Upper lobe of left lung (tissue), 6 donors: ENCODE measurements at regions not wholly inside any gene's neighbourhood (a gene's known extent, or its start where the extent isn't known, plus 50 kb on each side); places are given as distances from the start of the nearest gene placed in this dataset.

Experiments
- ATAC-seq, 2 donors: fragments of 200-7000 bp; cut with Tn5 transposase; one replicate each; pipeline ENCODE4 v1.9.1; 2022; ENCODE audit warnings: mild to moderate bottlenecking in 2 of 2, moderate library complexity in 2 of 2; ENCODE audit not compliant: low FRiP score in 2 of 2
- DNase-seq, 2 donors: peaks; one replicate each; pipeline ENCODE4 v3.0.0-alpha.2; 2019 to 2020
- H3K27ac ChIP-seq, 4 donors: fragments of 200-600 bp; sonication (generic); one replicate each; pipeline ENCODE4 v1.5.1; 2016 to 2019
- H3K27me3 ChIP-seq, 4 donors: fragments of 200-600 bp; sonication (generic); one replicate each; pipeline ENCODE4 v1.5.1; 2017 to 2019
- H3K36me3 ChIP-seq, 4 donors: fragments of 200-600 bp; sonication (generic); one replicate each; pipeline ENCODE4 v1.5.1; 2016 to 2019
- H3K4me1 ChIP-seq, 4 donors: fragments of 200-600 bp; sonication (generic); one replicate each; pipeline ENCODE4 v1.5.1; 2018 to 2019
- H3K4me3 ChIP-seq, 4 donors: fragments of 200-600 bp; sonication (generic); one replicate each; pipeline ENCODE4 v1.5.1; 2017 to 2019; ENCODE audit warnings: mild to moderate bottlenecking in 2 of 4, moderate library complexity in 1 of 4
- H3K9me3 ChIP-seq, 4 donors: fragments of 200-600 bp; sonication (generic); one replicate each; pipeline ENCODE4 v1.5.1; 2018 to 2019
- EP300 ChIP-seq, 4 donors: sonication (generic); formaldehyde crosslinking; IDR thresholded peaks; one replicate each; pipeline ENCODE4 v1.5.1; 2017; ENCODE audit warnings: antibody characterized with exemption in 4 of 4, control low read depth in 2 of 4
- POLR2A ChIP-seq, 4 donors: fragments of 450-650 bp; IDR thresholded peaks; one replicate each; pipeline ENCODE4 v1.5.1; 2016 to 2017; ENCODE audit warnings: antibody characterized with exemption in 4 of 4, mild to moderate bottlenecking in 2 of 4
- POLR2AphosphoS5 ChIP-seq, 2 donors: sonication (generic); formaldehyde crosslinking; IDR thresholded peaks; one replicate each; pipeline ENCODE4 v1.5.1; 2017; ENCODE audit warnings: antibody characterized with exemption in 2 of 2
- WGBS, 2 donors: methylation state at CpG; one replicate each; pipeline ENCODE4 v1.1.5; 2017 to 2018; 5-methylcytosine and 5-hydroxymethylcytosine counted together
- TF ChIP-seq, protein P1 (sequence below), 6 experiments: fragments of 450-650 bp in 4 of 6; fragments of 200-600 bp in 2 of 6; sonication (generic) in 2 of 6; IDR thresholded peaks; one replicate each; pipeline ENCODE4 v1.5.1; 2016 to 2019; ENCODE audit warnings: antibody characterized with exemption in 6 of 6
- donor health status: DM: no; HTN: no; CAD: no; lungs with moderate emphysema.
- donor health status: DM: no; HTN: yes; CAD: no; lungs with severe emphysema.

DNA sequence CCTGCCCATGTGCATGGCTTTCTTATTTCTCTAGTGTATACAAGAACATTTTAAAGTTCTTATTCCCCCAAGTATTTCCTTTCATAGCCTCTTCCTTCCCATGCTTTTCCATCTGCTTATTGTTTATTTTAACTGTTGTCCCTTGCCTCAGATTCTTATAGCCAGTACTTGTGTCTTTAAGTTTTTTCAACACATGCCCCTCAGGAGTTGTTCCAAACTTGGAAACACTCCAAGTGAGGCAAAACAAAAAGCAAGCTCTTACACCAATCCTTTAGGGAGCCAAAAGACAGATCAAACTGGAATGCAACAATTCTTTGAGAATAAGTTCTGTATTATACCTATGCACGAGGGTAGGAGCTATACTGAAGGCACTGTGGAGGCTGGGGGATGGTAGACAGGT, 222.0 kb upstream of the STK26 start:
- 11 to 54% methylated on average over 1 of the region's 1 CpG for WGBS, 2 donors
- Histone ChIP-seq H3K36me3 (no peaks in the 10 kb centered on the region), H3K27ac (no peak overlapping the region), H3K4me3 (no peak overlapping the region), H3K4me1 (peaks cover 0 to 6% (median 1%) of the 10 kb centered on the region in 4 donors), H3K27me3 (no peaks in the 10 kb centered on the region), H3K9me3 (no peaks in the 10 kb centered on the region)
- no peak for ATAC-seq
- DNase-seq: no peak
- TF ChIP-seq POLR2AphosphoS5 (IDR thresholded peaks at IDR 0.05) (no peak), POLR2A (IDR thresholded peaks at IDR 0.05) (no peak)
- TF ChIP-seq, protein P1, sequence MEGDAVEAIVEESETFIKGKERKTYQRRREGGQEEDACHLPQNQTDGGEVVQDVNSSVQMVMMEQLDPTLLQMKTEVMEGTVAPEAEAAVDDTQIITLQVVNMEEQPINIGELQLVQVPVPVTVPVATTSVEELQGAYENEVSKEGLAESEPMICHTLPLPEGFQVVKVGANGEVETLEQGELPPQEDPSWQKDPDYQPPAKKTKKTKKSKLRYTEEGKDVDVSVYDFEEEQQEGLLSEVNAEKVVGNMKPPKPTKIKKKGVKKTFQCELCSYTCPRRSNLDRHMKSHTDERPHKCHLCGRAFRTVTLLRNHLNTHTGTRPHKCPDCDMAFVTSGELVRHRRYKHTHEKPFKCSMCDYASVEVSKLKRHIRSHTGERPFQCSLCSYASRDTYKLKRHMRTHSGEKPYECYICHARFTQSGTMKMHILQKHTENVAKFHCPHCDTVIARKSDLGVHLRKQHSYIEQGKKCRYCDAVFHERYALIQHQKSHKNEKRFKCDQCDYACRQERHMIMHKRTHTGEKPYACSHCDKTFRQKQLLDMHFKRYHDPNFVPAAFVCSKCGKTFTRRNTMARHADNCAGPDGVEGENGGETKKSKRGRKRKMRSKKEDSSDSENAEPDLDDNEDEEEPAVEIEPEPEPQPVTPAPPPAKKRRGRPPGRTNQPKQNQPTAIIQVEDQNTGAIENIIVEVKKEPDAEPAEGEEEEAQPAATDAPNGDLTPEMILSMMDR (IDR thresholded peaks at IDR 0.05): no peak

DNA sequence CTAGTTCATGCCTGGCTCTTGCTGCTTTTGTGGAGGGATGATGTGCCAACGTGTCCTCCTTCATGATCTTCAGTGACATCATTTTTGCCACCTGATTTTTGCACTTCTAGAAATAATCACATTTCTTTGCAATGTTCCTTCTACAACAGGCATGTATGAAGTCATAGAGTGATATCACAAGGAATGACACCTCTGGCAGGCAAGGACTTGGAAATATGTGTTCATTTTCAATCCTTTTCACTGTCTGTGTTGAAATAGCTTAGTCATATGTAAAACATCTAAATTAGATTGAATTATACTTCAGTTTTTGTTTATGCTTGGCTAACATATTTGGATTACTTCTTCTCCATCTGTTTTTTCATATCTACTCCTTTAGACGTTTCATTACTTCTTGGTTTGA, 221.2 kb upstream of the STK26 start:
- H3K27ac ChIP-seq: no peak overlapping the region
- 72 to 73% methylated on average over 2 of the region's 2 CpGs for WGBS, 2 donors
- ATAC-seq (no peak), DNase-seq (no peak)
- TF ChIP-seq EP300 (IDR thresholded peaks at IDR 0.05): no peak
- peaks cover 0 to 6% (median 1%) of the 10 kb centered on the region in 4 donors for H3K4me1 ChIP-seq
- no peaks in the 10 kb centered on the region for H3K36me3 ChIP-seq
- H3K4me3 ChIP-seq: no peak overlapping the region
- H3K27me3 ChIP-seq: no peaks in the 10 kb centered on the region
- no peaks in the 10 kb centered on the region for H3K9me3 ChIP-seq

DNA sequence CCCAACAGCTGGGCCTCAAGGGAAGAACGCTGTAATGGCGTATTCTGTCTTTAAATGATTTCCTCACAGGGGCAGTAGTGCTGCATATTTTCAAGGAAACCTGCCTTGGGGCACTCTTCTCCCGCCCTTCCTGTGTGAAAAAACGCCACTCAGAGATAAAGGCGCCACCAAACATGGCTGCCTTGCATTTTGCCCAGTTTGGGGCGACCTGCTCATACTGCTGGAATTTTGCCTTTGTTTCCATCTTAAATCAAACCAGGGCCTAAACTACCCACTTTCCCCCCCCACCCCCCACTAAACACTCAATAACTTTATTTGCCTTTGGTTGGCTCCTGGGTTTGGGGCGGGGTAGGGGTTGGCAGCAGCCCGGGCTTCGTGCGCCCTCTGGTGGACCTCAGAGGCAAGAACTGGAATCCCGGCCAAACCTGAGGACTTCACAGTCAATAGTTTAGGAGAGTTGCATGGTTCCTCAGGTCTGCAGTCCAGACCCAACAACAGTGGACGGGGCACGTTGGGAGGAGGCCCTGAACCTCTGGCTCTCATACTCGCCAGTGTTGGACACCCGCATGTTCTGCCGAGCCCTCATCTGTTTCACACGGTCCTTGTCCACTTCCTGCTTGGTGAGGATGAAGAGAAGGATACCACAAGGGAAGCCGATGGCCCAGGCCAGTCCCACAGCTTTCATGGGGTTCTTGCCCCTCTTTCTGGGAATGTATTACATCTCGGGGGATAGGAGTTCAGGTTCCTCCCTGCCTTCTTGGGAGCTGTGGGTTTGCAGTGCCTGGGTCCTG, 220.1 kb upstream of the STK26 start:
- no peak for TF ChIP-seq EP300 (IDR thresholded peaks at IDR 0.05)
- TF ChIP-seq, protein P1 (IDR thresholded peaks at IDR 0.05): peak in 5 of 6 experiments; percentile 18 to 71 (median 68)
- no peak for TF ChIP-seq POLR2A (IDR thresholded peaks at IDR 0.05)
- H3K27ac ChIP-seq: peak overlapping the region in 1 of 4 donors; percentile 75
- H3K4me3 ChIP-seq: peak overlapping the region in 2 of 4 donors; percentile 14 to 31
- peak in 1 of 2 donors; percentile 65 for DNase-seq
- H3K4me1 ChIP-seq: peaks cover 0 to 6% (median 1%) of the 10 kb centered on the region in 4 donors
- ATAC-seq: peak in 1 of 2 donors; percentile 85
- H3K9me3 ChIP-seq: no peaks in the 10 kb centered on the region
- no peaks in the 10 kb centered on the region for H3K27me3 ChIP-seq
- no peaks in the 10 kb centered on the region for H3K36me3 ChIP-seq
- 52 to 82% methylated on average over 11 to 19 of the region's 19 CpGs for WGBS, 2 donors

DNA sequence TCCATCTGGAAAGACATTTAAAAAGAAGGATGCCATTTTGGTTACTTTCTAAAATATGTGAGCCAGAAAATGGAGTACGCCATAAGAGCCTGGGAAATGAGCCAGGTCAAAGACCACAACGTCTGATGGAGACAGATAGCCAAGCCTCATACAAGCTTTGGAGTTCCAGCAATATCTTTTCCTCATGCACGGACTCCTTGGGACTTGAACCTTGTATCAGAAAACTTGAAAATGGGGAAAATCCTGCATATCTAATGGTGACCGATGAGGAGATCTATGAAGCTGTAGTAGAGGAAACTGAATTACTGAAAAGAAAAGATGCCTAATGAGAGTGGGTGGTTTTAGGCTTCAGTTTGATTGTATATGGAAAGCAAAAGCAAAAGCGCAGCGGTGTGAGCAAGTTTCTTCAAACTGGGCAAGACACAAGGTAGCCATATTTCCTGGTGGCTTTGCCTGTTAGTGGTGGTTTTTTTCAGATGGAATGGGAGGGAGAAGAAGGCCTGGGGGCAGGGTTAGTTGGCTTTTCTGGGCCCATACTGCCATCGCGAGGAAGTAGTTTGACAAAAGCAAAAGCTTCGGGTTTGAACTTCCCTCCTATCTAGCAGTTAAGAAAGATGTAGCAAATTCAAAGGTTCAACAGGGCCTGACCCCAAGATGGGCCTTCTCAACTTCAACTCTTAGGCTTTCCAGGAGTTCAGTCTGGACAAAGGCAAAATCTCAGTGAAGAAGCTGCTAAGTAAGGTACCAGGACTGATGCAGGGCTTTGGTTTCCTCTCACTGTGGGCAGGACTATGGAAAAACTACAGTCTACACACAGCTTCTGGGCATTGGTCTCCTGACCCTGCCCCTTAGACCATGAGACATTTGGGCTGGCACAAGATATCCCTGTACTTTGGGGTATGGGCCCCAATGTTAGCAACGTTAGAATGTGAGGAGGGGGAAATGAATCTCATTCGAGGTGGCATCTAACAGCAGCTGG, 210.0 kb upstream of the STK26 start:
- ATAC-seq: peak; percentile 85 to 92
- TF ChIP-seq, protein P1 (IDR thresholded peaks at IDR 0.05): peak in 2 of 6 experiments; percentile 39 to 66
- TF ChIP-seq POLR2A (IDR thresholded peaks at IDR 0.05) (no peak), POLR2AphosphoS5 (IDR thresholded peaks at IDR 0.05) (peak; percentile 75 to 84), EP300 (IDR thresholded peaks at IDR 0.05) (peak in 1 of 4 donors; percentile 51)
- Histone ChIP-seq H3K4me3 (peak overlapping the region; percentile 31 to 45 (median 41)), H3K9me3 (no peaks in the 10 kb centered on the region), H3K27ac (peak overlapping the region; percentile 49 to 84 (median 70)), H3K4me1 (peaks cover 0 to 10% (median 2%) of the 10 kb centered on the region in 4 donors), H3K36me3 (no peaks in the 10 kb centered on the region), H3K27me3 (no peaks in the 10 kb centered on the region)
- WGBS, 2 donors: 33 to 58% methylated on average over 11 of the region's 11 CpGs
- DNase-seq: peak in 1 of 2 donors; percentile 75
